ENCODE measurements at regions not wholly inside any gene's neighbourhood (a gene's known extent, or its start where the extent isn't known, plus 50 kb on each side); places are given as distances from the start of the nearest gene placed in this dataset.
"Not testable (repeated sequence)": the region's sequence is repeated elsewhere in the genome, so short reads cannot be mapped to it uniquely, and the experiment has no call there.

GRCh38 chr15:46089467-46089935 lies 454.7 kb downstream of the SQOR start:
- H3K27ac Mint-ChIP-seq, result no peak overlapping the region
- intact Hi-C loops (cut with micrococcal nuclease), result no loop called here
- no peak for DNase-seq
- Histone ChIP-seq H3K4me3 (ENCODE audit: control extremely low read depth in 1 of 5, extremely low read depth in 1 of 5, insufficient read depth in 1 of 5, low read depth in 2 of 5, low read length in 4 of 5) (no peak overlapping the region), H3K9me3 (ENCODE audit: control extremely low read depth in 1 of 3, control insufficient read depth in 2 of 3, insufficient read depth in 1 of 3, low read length in 2 of 3) (no peaks in the 10 kb centered on the region), H2AFZ (ENCODE audit: insufficient read depth, low read depth, low read length, poor library complexity, severe bottlenecking) (no peak overlapping the region), H3K4me1 (ENCODE audit: control insufficient read depth in 2 of 2, insufficient read depth in 2 of 2, low read length in 2 of 2) (no peaks in the 10 kb centered on the region), H3K79me2 (ENCODE audit: control insufficient read depth, insufficient read depth, low read length) (no peaks in the 10 kb centered on the region), H3K27ac (ENCODE audit: low read length in 2 of 2) (no peak overlapping the region), H3K4me2 (replicated peaks; ENCODE audit: low read depth, low read length, poor library complexity, severe bottlenecking) (no peak overlapping the region), H4K20me1 (ENCODE audit: control insufficient read depth, insufficient read depth, low read length, poor library complexity, severe bottlenecking) (no peaks in the 10 kb centered on the region), H3K27me3 (replicated peaks in 1 of 4; ENCODE audit: control extremely low read depth in 1 of 4, control insufficient read depth in 3 of 4, insufficient read depth in 4 of 4, low read length in 3 of 4) (no peaks in the 10 kb centered on the region), H3K9ac (ENCODE audit: low read length) (no peak overlapping the region), H3K36me3 (replicated peaks in 1 of 2; ENCODE audit: control extremely low read depth in 1 of 2, control insufficient read depth in 1 of 2, extremely low read depth in 1 of 2, insufficient read depth in 2 of 2, low read length in 1 of 2) (no peaks in the 10 kb centered on the region)
- no peak for TF ChIP-seq EZH2 (IDR thresholded peaks at IDR 0.05; ENCODE audit: borderline replicate concordance, insufficient read depth, low read depth, low read length, poor library complexity, severe bottlenecking)
- no peak for TF ChIP-seq CTCF (IDR thresholded peaks at IDR 0.05)
- H3K4me1 Mint-ChIP-seq, result no peaks in the 10 kb centered on the region
- WGBS (ENCODE audit: insufficient coverage), result 61% methylated on average over 3 of the region's 4 CpGs
- no peaks in the 10 kb centered on the region for H3K27me3 Mint-ChIP-seq
- CTCF ChIA-PET, result no interaction called here
- POLR2A ChIA-PET, result no interaction called here
- no peak for ATAC-seq (ENCODE audit: low read depth)
- no peaks in the 10 kb centered on the region for H3K9me3 Mint-ChIP-seq (ENCODE audit: insufficient read depth)
- H3K4me3 Mint-ChIP-seq, result no peak overlapping the region

- Histone ChIP-seq H3K4me1 (ENCODE audit: control insufficient read depth in 2 of 2, insufficient read depth in 2 of 2, low read length in 2 of 2) (no peaks in the 10 kb centered on the region), H3K4me2 (replicated peaks; ENCODE audit: low read depth, low read length, poor library complexity, severe bottlenecking) (no peak overlapping the region), H2AFZ (ENCODE audit: insufficient read depth, low read depth, low read length, poor library complexity, severe bottlenecking) (no peak overlapping the region), H3K9me3 (ENCODE audit: control extremely low read depth in 1 of 3, control insufficient read depth in 2 of 3, insufficient read depth in 1 of 3, low read length in 2 of 3) (peaks cover 0 to 1% (median 0%) of the 10 kb centered on the region in 3 donors), H3K36me3 (replicated peaks in 1 of 2; ENCODE audit: control extremely low read depth in 1 of 2, control insufficient read depth in 1 of 2, extremely low read depth in 1 of 2, insufficient read depth in 2 of 2, low read length in 1 of 2) (no peaks in the 10 kb centered on the region), H3K27ac (ENCODE audit: low read length in 2 of 2) (no peak overlapping the region), H3K79me2 (ENCODE audit: control insufficient read depth, insufficient read depth, low read length) (no peaks in the 10 kb centered on the region), H3K9ac (ENCODE audit: low read length) (no peak overlapping the region), H3K4me3 (ENCODE audit: control extremely low read depth in 1 of 5, extremely low read depth in 1 of 5, insufficient read depth in 1 of 5, low read depth in 2 of 5, low read length in 4 of 5) (no peak overlapping the region), H4K20me1 (ENCODE audit: control insufficient read depth, insufficient read depth, low read length, poor library complexity, severe bottlenecking) (no peaks in the 10 kb centered on the region), H3K27me3 (replicated peaks in 1 of 4; ENCODE audit: control extremely low read depth in 1 of 4, control insufficient read depth in 3 of 4, insufficient read depth in 4 of 4, low read length in 3 of 4) (no peaks in the 10 kb centered on the region)
- ATAC-seq (ENCODE audit: low read depth), result no peak
- Mint-ChIP-seq H3K4me1 (no peaks in the 10 kb centered on the region), H3K27ac (no peak overlapping the region), H3K27me3 (no peaks in the 10 kb centered on the region), H3K4me3 (no peak overlapping the region), H3K9me3 (ENCODE audit: insufficient read depth) (no peaks in the 10 kb centered on the region)
- ChIA-PET POLR2A (no interaction called here), CTCF (no interaction called here)
- no peak for DNase-seq
- WGBS (ENCODE audit: insufficient coverage), result 22% methylated on average over 3 of the region's 16 CpGs
- intact Hi-C loops (cut with micrococcal nuclease), result no loop called here
- TF ChIP-seq CTCF (IDR thresholded peaks at IDR 0.05) (peak; percentile 12), EZH2 (IDR thresholded peaks at IDR 0.05; ENCODE audit: borderline replicate concordance, insufficient read depth, low read depth, low read length, poor library complexity, severe bottlenecking) (no peak)
Observed at GRCh38 chr15:46091860-46092450, 457.1 kb downstream of the SQOR start.

GRCh38 chr15:46098006-46098405 lies 463.2 kb downstream of the SQOR start:
- H3K27me3 Mint-ChIP-seq; H3K36me3 ChIP-seq (replicated peaks in 1 of 2; ENCODE audit: control extremely low read depth in 1 of 2, control insufficient read depth in 1 of 2, extremely low read depth in 1 of 2, insufficient read depth in 2 of 2, low read length in 1 of 2); H3K4me2 ChIP-seq (replicated peaks; ENCODE audit: low read depth, low read length, poor library complexity, severe bottlenecking); H3K79me2 ChIP-seq (ENCODE audit: control insufficient read depth, insufficient read depth, low read length); POLR2A ChIA-PET; ATAC-seq (ENCODE audit: low read depth); H3K4me3 ChIP-seq (ENCODE audit: control extremely low read depth in 1 of 5, extremely low read depth in 1 of 5, insufficient read depth in 1 of 5, low read depth in 2 of 5, low read length in 4 of 5); H3K9me3 ChIP-seq (ENCODE audit: control extremely low read depth in 1 of 3, control insufficient read depth in 2 of 3, insufficient read depth in 1 of 3, low read length in 2 of 3); DNase-seq; H3K27ac Mint-ChIP-seq; H2AFZ ChIP-seq (ENCODE audit: insufficient read depth, low read depth, low read length, poor library complexity, severe bottlenecking); H3K4me3 Mint-ChIP-seq; H3K4me1 Mint-ChIP-seq; H3K27me3 ChIP-seq (replicated peaks in 1 of 4; ENCODE audit: control extremely low read depth in 1 of 4, control insufficient read depth in 3 of 4, insufficient read depth in 4 of 4, low read length in 3 of 4); intact Hi-C loops (cut with micrococcal nuclease); H3K4me1 ChIP-seq (ENCODE audit: control insufficient read depth in 2 of 2, insufficient read depth in 2 of 2, low read length in 2 of 2); H3K27ac ChIP-seq (ENCODE audit: low read length in 2 of 2); H4K20me1 ChIP-seq (ENCODE audit: control insufficient read depth, insufficient read depth, low read length, poor library complexity, severe bottlenecking); H3K9me3 Mint-ChIP-seq (ENCODE audit: insufficient read depth); CTCF ChIA-PET; H3K9ac ChIP-seq (ENCODE audit: low read length): not testable (repeated sequence)
- 97% methylated on average over 28 of the region's 32 CpGs for WGBS (ENCODE audit: insufficient coverage)

Measured in B cell (primary cell).